ENCODE measurements at regions not wholly inside any gene's neighbourhood (a gene's known extent, or its start where the extent isn't known, plus 50 kb on each side); places are given as distances from the start of the nearest gene placed in this dataset.

DNA sequence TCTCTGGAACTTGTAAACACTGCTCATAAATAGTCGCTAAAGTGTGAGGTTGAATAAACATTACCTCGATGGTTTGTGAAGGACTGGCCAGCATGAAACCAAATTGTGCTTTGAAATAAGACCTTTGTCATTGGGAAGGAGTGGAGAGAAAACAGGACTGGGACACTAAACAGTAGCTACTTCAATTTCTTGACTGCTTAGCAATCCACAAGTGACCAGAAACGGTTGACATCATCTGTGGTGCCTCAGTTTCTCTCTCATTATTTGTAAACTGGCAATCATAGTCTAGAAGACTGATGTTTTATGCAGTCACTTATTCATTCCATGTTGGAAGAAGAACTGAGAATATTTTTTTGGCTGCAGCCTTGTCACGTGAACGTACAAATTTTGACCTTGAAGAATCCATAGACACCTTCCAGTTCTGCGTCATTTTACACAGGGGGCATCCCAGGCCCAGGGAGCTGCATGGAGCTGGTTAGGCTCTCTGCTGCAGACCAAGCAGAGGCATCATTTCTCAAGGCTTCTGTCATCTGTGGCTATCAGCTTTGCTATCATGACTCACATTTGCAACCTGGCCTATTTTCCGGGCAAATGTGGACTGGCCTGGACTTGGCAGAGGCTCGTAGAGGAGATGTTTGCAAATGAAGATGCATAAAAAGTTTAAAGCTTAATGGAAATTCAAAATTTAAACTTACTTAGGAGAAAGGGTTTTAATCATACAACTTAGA lies 391.8 kb downstream of the FGF9 start:
- no peak for DNase-seq

DNA sequence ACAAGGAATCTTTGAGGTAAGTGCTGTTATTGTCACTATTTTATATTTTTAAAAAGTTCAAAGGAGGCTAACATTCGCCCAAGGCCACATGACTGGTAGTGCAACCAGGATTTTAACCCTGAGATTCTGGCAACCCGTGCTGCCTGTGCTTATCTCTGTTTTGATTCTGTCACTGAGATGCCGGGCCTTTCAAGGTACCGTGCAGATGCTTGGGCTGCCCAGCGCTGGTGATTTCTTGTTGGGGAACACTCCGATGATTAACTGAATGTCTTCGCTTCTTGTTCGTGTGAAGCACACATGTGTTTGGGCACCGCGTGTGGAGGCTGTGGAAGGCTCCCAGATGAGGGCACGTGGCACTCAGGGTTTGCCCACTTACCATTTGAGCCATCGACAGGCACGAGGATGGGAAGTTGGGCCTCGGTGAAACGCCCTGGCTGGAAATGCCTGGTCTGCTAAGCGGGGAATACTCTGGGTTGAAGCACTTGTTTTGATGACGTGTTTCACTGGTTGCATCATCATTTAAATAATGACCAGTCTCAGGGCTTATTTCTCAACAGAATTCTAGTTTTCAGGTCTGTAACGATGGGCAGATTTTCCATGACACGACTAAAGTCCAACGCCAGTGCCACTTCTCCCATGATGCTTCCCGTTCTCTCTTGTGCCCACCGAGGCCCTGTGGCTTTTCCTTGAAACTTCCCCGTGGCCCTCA lies 392.7 kb downstream of the FGF9 start:
- no peak for DNase-seq

DNA sequence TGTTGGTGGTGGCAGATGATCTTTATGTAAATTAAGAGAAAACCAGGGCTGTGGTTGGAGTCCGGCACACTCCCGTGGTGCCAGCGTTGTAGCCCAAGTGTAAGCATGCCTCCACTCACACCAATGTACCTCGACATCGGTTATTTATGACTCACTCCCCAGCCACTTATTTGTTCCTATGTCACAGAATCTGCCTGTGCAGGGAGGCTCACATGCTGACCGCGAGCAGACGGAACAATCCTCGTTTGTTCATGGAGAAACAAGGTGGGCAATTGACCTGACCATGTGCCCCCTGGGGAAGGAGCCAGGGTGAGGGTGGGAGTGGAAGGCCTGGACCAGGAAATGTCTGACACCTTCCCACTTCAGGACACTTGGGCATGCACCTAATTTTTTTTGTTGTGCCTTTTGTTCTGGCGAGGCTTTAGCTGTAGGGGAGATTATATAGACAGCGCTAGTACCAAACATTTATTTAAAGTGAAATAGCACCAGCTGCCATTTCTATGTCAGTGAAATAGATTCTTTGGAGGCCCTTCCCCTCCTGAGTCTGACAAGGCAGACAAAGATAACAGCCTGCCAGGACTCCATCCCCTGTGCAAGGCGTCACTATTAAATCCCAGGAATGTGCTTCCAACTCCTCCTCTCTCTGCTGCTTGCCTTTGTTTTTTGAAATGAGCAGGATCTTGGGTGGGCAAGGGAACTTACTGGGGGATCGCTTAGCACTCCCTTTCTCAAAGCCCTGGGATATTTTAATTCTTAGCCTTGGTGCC lies 394.2 kb downstream of the FGF9 start:
- no peak for DNase-seq

DNA sequence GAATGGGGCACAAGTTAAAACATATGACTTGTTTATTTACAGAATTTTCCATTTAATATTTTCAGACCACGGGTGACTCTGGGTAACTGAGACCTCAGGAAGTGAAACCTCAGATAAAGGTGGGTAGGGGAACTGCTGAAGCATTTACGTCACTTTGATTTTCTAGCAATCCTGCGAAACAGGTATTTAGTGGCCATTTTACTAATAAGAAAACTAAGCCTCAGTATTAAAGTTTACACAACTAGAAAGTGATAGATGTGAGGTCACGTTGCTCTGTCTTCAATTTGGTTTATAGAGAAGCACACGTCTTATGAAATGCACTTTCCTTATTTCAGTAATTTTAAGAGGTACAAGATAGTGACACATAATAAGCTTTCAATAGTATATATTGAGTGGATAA lies 402.8 kb downstream of the FGF9 start:
- DNase-seq = no peak

DNA sequence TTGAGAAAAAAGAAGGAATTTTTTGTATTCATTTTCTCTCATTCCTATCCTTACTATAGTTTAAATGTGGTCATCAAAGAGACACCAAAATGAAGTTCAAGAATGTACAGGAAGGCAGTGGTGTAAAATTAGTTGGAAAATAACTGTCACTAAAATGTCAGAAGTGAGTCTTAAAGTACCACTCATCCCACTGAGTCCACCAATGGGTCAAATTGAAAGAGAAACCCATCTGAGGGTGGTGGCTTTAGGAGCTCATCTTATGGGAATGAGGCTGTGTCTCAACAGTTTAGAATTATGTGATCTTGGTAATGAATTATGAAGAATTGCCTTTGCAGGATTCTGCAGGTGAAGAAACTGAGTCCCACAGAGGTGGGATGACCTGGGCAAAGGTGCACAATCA lies 403.5 kb downstream of the FGF9 start:
- DNase-seq = no peak

DNA sequence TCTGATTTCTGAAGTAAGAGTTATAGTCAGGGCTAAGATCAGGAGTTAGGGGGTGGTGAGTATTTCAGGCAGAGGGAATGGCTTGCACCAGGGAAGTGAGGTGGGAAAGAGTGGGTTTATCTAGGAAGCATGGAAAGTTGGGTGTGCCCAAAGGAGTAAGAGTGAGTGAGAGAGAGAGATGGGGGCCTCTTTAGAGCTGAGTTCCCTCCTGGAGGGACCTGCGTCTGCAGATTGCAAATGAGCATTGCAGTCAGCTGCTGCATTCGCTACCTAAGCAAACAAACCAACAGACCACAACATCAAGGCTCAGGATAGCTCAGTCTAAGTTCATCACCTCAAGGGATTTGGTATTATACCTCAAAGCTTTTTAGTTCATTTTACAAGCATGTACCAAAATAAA lies 405.8 kb downstream of the FGF9 start:
- DNase-seq = no peak

DNA sequence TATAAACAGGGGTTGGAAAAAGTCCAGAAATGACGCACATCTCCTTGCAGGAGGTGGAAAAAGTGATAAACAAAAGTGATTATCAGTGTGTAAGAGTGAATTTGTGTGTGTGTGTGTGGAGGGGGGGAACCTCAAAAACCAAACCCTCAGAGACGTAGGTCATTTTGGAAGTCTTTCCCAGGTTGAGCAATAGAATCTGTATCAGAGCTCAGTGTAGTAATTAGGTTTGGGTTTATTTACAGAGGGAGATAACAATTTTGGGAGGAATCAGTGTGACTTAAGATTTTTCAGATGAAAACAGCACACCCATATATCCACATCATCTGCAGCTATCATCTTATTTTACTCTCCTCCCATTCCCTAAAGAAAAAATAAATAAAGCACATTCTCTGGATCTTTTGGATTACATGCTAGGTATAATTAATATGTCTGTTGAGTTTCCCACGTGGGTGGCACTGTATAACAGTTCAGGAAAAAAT lies 406.4 kb downstream of the FGF9 start:
- no peak for DNase-seq

DNA sequence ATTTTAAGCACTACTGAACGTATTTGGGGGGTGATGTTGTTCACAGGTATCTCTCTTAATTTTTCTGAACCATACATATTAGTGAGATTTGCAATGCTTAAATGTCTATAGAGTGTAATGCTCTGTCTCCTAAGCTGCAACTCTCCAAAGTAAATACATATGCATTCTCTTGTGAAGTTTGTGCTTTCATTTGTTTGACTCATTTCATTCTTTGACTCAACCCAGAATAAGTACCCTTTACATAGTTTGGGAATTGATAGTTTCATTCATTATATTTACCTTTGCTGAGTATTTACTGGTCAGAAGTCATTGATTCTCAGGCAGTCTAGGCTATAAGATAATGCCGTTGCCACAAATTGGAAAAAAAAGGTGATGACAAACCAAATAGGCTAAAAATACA lies 406.9 kb downstream of the FGF9 start:
- DNase-seq = no peak

DNA sequence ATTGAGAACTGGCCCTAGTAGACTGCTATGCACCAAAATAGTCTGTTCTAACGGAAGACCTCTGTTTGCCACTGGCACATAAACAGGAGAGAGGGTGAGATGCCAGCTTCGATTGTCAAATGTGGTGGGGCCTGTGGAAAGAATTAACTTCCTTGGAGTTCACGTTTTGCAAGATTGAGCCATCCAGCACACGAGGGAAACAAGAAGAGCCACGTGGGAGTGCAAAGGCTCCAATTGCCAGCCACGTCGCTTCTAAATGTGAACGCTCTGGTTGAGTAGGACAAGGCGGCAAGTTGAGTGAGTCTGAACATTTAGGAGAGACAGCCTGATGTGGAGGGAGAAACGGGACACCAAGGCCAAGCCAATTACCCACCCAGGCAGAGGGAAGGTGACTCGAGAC lies 409.1 kb downstream of the FGF9 start:
- no peak for DNase-seq

DNA sequence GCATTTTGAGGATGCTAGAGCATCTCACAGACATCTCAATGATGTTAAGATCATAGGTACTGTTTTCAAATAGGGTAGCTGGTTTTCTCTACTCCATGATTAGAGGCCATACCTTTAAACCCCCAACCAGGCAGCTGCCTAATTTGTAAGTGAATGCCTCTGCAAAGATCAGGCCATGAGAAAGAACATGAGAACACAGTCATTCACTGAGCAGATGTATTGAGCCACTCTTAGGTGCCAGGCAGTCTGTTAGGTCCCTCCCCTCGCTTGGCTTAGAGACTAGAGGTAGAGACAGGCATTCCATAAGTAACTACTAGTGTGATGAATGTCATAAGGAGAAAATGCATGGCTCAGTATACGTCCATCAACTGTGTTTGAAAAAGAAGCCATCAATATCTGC lies 410.0 kb downstream of the FGF9 start:
- DNase-seq = no peak

DNA sequence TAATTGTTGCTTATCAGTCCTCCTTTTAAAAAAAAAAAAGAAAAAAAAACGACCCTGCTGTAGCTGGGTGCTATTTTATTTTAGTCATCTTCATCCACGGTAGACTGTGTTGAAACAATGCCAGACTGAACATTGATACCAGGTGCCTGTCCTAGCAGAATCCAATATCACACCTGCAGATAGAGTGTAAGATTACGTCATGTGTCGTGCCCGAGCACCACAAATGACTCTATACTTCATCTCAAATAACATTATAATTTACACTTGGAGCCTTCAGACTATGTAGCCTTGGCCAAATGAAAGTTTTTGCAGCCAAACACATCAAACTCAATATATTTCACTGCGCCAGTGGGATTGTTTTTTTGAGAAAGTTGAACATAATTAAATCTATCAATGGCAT lies 410.6 kb downstream of the FGF9 start:
- DNase-seq = no peak

DNA sequence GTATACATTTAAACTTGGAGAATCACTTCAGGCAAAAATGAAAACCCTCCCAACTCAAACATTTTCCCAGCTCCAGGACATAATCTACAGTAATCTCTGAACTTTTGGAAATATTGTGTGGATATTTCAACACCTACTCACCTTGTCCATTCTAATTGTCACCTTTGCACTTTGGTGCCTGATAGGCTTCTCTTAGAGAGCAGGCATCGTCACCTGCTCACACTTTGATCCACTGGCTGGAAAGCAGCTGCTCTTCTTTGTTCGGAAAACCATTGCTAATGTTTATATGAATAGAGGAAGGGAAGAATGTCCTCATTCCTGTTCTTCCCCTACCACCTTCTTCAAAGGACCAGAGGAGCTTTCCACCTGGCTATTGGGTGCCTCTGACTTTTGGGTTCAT lies 411.2 kb downstream of the FGF9 start:
- no peak for DNase-seq

DNA sequence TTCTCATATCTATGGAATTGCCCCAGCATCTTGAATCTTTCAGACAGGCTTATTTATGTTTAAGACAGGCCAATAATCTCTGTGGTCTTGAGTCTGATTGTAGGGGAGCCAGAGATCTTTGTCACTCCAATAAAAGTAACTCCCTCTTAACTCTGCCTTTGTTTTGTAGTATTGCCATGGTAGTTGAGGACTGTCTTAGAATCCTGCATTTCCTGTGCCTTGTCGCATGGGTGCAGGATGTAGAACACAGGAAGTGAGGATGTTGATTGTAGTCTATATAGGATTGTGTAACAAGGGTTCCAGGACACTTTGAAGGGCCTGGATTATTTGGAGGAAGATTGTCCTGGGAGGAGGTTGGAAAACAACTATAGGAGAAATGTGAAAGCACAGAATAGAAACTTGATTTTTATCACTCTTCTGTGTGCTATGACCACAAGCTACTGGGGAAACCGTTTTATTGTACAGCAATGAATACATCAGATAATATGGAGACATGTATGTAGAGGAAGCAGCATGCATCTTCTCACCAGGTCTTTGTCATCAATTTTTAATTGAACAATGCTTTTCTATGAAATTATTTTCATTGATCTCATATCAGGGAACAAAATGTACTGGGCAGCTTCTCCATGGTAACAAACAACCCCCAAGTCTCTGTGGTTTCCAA lies 411.7 kb downstream of the FGF9 start:
- DNase-seq = no peak

DNA sequence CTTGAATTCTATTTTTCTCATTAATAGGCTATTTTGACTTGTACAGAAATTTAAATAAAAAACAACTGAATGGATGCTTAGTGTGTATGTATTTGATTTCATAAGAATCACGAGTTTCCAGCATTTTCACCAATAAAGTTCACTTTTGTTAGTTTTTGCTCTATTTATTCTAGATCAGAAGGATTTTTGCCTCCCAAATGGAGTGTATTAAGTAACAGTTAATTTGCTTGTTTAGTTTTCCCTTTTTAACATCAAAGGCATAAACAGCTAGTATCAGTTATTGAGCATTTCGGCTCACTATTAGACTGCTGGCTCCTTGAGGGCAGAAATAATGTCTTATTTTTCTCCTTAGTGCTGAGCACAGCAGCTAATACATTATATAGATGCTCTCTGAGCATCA lies 414.1 kb downstream of the FGF9 start:
- DNase-seq = no peak

DNA sequence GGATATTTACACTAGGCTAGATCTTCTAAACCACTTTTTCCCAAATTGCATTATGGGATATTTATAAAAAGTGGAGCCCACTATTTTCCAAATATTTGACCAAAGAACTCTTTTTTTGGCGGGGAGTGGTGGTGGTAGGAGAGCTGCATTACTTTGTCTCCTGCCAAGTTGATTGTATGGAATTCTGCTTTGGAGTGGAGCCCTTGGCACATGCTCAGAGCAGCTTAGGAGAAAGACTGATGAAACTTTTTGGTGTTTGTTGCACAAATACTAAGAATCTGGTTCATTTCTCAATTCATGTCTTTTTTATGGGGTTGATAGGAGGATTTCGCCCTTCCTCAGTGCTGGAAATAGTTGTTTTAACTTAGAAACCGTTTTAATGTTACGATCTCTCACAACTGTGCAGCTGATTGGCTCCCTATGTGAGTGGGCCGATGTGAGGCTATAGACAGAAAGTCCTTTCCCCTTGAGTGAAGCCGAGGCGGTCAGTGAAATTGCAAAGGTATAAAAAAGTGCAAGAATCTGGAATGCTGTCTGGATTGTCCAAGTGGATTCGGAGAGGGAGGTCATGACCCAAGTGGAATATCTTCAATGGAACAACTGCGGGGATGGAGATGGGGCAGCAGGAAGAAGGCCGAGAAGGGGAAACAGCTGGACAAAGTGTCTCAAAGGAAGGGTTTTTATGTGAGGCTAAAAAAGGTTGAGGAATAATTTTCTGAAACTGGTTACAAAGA lies 415.9 kb downstream of the FGF9 start:
- DNase-seq = no peak

DNA sequence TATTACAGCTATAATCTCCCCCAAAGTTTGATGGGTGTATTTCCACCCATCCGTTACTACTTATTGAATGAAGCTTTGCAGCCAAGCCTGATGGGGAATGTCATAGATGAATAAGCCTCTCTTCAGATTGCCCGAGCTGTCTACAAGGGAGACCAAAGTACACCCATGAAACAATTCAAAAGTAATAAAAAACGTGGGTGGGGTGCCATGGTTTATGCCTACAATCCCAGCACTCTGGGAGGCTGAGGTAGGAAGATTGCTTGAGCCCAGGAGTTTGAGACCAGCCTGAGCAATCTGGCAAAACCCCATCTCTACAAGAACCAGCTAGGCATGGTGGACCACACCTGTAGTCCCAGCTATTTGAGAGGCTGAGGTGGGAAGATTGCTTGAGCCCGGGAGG lies 419.2 kb downstream of the FGF9 start:
- DNase-seq = no peak

DNA sequence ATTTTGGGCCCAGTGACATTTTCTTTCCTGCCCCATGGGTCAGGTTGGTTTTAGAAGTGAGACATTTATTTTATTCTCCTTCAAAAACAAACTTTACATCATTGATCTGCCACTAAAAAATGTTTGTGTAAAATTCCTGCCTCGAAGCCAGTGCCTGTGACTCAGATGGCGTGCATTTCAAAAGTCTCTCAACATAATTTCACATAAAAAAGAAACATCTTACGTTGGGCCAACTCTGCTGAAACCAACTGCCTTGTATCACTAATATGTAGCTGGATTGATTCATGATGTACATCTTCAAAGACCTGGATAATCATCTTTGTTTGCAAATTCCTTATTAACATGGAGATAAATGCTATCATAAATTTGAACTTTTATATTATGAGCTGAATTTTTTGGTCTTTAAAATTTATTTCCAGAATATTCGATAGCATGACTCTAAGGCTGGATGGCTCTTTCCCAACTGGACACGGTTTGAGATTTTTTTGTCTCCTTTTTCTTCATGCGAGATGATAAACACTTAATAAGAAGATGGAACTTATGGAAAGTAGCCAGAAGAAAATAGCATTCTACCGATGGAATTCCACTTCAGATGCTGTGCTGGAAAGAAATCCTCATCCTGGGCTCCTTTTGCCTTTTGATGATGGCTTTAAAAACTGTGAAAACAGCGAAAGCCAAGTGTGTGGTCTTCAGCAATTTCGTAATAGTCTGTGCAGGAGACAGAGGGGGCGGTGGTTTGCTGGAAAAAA lies 420.5 kb downstream of the FGF9 start:
- no peak for DNase-seq

DNA sequence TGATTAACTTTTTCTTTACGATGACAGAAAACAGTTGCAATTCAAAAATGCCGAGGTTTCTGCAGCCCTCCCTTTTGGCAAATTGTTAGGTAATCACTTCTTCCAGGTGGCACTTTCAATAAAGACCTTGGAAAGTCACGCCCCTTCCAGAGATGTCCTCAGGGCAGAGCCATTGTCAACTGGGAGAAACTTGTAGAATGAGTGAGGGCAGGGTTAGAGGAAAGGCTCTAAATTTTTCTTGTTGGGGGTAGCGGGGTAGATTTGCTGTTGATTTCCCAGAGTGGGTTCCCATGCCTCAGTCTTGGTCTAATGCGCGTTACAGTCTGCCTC lies 421.1 kb downstream of the FGF9 start:
- no peak for DNase-seq

DNA sequence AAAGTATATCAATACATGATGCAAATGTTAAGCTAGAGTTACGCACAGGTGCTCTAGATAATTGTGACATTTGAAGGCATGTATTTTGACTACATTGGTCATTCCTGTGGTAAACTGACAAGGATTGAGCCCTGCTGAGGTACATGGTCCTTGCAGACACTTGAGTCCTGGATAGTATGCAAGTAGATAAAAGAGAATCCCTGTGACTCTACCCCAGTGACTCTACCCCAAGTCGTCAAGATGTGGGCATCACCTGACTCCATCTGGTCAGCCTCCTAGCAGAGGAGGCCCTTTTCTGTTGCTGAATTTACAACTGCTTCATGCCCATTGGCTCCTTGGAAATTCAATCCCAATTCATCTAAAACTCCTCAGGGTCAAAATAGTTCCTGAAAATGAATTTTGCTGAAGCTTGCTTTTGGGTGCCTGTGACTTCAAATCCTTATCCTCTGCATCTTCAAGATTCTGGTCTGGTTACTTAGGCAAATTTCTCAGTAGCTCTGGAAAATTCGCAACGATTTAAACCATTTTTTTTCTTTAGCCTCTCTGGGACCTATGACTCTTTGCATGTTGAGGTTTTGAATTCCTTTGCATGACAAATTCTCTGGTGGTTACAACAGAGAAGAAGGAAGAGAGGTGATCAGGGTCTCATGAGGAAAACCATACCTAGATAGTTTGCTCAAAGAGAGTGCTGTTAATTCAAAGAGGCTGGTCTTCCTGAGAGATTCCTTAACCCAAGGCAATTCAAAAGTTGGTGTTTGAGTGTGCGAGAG lies 422.1 kb downstream of the FGF9 start:
- DNase-seq = no peak

DNA sequence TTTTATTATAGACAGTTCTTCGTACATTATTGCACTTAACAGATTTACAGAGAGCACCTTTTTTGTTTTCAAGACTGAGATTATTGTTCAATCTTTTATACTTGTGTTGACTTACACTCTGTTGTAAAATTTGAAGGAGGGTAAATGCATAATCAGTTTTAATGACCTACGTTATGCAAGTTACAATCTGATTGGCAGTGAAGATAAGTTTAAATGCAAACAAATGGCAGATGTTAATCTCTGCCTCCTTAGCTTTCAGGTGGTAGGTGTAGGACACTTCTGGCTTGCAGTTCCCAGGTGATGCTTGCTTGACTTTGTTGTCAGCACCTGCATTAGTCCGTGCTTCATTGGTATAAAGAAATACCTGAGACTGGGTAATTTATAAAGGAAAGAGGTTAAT lies 424.9 kb downstream of the FGF9 start:
- DNase-seq = no peak

DNA sequence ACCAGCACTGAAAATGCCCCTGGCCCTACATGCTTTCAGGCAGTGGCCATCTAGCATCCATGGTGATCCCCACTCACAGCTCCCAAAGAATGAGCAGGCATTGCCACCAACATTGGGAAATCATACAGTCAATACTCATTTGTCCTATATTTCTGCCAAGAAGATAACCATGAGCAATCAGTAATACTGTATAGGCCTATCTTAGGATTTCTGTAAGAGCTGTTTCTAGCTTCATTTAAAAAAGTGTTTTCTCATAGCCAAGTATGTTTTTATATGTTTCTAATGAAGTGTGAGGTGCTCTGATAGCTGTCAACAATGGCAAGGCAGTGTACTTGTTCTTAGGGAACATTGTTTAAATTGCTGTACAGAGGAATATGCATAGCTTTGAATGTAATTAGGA lies 428.7 kb downstream of the FGF9 start:
- no peak for DNase-seq
